DMS53 (cell line): ENCODE measurements at regions not wholly inside any gene's neighbourhood (a gene's known extent, or its start where the extent isn't known, plus 50 kb on each side); places are given as distances from the start of the nearest gene placed in this dataset.

ENCODE experiments used
- DNase-seq: peaks from one replicate; lab custom pipeline; 2025; lab: John Stamatoyannopoulos, UW

DNA sequence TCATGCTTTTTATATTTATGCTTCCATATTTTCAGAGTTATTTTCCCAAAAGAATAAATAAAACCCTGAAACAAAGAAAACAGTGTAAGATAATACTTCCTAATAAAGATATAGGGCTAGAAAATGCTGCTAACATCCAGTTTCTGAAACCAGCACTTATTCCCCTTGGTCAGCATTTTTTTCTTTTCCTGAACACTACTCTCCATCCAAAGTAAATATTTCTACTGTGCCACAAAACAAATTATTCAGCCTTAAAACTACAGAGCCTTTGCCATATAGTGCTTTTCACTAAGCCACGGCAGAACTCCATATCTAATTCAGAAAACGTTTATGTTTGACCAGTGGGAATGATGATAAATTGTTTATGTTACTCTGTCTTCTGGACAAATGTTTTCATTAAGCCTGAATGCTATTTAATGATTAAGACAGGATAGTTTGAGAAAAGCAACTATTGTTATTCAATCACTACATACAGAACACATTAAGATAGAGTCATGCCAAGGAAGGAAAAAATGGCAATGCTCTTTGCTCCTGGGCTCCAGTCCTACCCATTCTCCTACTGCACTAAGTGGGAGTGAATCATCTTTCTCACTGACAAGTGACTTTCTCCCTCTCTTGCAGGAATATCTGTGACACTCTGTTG is 723.9 kb downstream of the FAT4 start:
- peak; percentile 19 for DNase-seq

DNA sequence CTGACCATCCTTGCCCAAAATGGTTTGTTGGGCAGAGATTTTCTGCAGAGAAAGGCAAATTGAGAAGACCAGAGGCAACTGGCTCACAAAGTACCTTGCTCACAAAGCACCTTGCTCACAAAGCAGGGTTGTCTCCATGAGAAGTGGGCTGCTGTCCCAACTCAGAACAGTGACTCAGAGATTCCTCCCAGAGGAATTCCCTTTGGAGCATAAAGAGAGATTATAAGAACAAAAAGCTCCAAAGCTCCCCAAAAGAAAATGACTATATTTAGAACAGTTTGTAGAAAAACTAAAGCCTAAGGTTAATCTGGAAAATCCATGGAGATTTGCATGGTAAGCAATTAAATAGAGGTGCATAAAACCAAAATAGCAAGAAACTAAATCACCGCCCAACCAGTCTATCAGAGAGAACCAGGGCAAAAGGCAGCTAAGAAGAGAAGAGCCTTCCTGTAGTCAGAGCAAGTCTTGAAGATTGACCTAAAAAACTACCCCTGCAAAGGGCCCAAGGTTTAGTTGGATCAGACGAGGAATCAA is 731.4 kb downstream of the FAT4 start:
- DNase-seq: no peak

DNA sequence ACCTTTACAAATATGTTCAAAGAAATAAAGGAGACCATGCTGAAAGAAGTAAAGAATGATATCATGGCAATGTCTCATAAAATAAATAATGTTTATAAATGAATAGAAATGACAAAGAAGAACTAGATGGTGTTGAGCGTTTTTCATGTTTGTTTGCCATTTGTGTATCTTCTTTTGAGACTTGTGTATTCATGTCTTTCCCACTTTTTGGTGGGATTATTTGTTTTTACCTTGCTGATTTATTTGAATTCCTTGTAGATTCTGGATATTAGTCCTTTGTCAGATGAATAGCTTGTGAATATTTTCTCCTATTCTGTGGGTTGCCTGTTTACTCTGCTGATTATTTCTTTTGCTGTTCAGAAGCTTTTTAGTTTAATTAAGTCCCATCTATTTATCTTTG is 732.4 kb downstream of the FAT4 start:
- DNase-seq: no peak

DNA sequence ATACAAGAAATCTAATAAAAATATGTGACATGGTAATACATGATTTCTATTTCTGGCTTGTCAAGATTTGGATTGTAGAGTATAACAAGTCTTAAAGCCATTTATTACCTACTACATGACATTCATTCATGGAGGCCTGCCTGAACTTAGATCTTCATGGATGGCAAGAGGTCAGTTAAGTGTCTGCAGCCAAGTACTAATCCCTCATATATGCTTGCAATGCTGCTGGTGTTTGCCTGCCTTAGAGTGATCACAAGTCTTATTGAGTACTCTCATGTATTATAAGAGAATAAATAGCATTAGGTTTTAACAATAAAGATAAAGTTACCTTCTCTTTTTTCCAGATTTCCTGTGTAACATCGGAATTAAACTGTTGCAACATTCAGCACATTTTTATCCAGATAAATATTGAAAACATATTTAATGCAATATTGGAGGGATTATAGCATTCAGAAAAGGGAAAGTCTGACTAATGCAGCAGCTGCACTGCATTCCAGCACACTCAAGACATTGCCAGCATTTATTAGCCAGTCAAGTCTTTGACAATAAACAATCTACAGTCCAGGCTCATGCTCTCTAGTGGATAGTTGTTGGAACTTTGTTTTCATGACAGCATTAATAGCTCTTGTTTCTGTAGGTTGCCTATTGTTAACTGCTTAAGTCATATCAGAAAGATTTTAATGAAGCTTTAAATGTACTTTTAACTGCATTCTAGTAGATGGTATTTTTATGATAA is 737.1 kb downstream of the FAT4 start:
- DNase-seq: peak; percentile 10

DNA sequence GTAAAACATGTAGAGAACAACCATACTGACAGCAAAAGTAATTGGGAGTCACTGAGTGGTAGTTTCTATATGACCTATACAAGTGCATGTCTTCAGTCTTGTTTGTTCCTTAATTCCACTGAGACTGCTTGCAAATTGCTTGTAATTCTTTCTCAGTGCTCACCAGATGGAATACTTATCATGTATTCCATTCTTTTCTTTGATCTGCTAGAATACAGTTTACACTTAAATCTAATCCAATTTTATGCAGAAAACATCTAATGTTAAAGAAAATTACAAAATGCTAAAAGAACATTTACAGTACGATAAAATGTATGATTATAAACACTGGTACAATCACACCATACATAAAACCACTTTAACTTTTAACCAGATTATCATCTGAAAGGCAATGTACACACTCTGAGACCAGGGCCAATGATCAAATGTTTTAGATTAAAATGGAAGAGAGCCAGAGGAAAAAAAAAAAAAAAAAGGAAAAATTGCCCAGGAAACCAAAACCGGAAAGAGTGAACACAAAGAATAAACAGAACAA is 741.4 kb downstream of the FAT4 start:
- DNase-seq: no peak

DNA sequence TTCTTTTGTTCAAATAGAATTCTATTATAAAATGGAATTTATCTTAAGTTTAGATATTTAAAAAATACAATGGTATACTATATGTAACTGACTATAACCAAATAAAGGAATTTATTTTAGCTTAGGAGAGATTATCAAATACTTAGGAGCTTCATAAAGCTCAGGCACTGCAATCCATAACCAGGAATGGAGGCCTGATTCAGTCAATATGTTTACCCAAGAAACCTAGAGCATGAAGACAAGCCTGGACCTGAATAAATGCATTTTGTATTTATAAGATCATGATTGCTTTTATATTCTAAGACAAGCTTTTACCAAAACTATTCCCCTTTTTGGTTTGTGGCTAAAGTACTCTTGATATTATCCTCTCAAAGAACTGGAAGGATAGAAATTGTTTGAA is 742.6 kb downstream of the FAT4 start:
- no peak for DNase-seq

DNA sequence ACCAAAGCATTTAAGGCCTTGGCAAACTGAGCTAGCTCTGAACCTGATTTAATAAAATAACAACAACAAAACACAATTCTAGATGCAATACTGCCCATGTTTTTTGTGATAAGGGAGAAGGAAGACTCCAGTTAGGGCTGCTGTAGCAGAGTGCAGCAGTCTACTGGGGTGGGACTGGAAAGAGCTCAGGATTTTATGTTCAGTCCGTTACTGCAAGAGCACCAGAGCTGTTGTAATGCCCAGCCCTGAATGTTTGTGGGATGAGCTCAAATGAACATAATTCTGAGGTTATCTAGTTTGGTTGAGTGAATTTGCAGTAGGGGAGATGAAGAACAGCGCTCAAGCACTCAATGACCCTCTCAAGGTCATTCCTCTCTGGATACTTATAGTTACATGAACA is 743.8 kb downstream of the FAT4 start:
- no peak for DNase-seq

DNA sequence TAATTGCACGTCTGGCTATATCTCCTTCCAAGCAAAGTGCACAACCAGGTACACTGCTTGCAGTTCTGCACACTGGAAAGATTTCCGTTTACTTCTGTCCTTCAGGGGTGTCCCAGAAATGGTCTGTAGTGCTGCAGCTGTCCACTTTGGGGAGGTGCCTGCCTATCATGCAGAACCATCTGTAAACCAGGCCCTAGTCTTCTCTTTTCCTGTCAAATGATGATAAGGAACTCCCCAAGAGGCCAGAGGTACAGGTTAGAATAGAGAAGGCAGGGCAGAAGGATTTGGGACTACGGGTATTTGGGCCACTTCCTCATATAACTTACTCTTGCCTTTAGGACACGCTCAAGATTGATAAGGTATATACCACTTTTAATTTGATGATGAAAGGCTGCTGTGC is 746.9 kb downstream of the FAT4 start:
- DNase-seq: no peak

DNA sequence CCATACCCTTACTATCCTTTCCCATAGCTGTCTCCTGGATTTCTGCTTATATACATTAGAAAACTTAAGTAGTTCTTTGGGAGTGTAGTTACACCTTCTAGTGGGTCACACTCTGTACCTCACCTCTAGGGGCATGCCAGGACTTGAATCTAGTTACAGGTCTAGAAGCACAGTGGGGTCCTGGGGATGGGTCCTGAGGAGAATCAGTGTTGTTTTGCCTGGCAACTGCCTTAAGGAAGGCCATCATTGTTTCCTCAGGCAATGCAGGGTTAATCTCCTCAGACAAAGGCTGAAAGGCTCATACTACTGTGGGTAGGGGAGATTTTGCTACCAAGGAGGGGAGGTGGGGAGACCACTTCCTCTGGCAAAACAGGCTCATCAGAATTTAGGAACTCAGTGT is 750.3 kb downstream of the FAT4 start:
- DNase-seq: no peak

DNA sequence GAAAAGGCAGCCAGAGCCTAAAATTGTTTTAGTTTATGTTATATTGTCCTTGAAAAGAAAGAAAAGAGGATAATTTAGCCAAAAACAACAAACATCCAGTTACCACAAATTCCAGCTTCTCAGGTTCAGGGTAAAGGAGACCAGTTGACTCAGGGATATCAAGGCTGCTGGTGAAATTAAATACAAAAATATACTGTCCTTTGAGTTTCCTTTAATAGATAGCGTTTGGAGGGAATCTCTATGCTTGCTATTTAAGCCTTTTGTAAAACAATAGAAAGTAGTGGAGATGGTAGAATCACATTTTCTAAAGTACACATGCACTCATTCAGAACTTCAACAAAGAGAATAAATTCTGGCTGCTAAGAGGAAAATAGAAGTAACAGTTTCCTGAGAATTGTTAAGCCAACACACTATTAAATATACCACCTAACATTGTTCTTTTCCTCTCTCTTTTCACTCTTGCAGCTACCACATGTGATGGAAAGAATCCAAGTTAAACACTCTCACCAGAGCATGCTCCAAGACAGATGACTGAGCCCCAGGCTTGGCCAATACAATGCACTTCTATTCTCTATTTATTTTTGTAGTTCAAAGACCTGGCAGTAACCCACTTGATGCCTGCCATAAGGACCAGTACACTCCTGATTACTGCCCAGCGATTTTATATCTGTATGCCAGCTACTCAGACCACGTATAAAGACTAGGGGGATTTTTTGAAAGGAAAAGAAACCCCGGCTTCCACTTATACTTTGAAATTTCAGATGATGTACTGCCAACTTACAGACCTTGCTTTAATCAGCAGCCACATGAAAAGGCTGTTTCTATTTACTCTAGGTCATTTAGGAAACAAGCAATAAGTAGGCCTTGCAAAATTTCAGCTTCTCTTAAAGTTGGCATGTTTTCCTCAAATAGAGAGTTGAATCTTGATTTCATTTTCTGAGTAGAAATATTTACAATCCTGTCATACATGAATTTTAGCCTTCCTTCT is 756.9 kb downstream of the FAT4 start:
- DNase-seq: peak; percentile 85

DNA sequence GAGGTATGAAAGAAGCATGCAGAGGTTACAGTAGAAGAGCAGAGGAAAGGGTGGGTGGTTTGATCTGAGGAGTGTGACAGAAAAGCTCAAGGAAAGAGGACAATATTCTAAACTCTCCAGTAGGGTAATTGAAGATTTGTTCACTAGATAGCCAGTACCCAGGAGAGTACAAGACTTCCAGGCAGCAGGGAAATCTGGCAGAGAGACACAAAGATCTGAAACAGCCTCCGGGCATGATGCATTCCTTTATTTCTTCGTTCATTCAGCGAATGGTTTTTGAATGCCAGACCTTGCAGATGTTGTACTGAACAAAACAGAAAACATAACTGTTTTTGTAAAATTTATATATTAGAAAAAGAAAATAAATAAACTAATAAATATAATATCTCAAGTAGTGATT is 766.6 kb downstream of the FAT4 start:
- DNase-seq: no peak

DNA sequence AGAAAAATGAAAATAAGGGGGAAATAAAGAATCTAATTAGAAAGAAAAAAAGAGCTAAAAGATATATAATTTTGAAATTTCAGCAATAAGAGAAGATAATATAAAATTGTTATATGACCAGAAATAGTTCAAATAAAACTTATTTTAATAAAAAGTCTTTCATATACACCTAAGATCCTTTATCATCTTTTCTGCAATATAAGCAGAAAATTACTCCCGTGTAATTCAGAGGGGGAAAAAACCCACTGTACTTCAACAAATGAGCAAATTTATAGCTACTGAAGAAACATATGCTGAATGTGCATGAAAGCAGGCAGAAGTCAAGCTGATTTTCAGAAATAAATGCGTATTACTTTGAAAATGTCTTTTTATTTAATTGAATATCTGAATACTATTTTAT is 771.3 kb downstream of the FAT4 start:
- no peak for DNase-seq

DNA sequence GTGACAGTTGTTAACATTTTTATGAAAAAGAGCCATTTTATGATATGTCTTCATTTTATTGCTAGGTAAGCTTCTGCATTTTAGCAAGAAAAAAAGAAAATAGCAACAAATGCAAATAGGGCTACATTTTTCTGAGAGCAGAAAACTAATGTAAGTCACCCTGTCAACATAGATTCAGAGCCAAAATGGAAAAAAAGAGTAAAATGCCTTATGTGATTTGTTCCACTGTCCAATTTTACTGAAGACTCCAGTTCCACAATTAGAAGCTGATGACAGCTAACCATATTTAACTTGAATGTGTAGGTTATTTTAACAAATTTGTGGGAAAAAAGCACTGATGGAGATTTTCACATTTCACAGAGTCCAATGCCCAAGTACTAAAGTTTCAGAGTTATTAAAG is 772.3 kb downstream of the FAT4 start:
- DNase-seq: no peak

DNA sequence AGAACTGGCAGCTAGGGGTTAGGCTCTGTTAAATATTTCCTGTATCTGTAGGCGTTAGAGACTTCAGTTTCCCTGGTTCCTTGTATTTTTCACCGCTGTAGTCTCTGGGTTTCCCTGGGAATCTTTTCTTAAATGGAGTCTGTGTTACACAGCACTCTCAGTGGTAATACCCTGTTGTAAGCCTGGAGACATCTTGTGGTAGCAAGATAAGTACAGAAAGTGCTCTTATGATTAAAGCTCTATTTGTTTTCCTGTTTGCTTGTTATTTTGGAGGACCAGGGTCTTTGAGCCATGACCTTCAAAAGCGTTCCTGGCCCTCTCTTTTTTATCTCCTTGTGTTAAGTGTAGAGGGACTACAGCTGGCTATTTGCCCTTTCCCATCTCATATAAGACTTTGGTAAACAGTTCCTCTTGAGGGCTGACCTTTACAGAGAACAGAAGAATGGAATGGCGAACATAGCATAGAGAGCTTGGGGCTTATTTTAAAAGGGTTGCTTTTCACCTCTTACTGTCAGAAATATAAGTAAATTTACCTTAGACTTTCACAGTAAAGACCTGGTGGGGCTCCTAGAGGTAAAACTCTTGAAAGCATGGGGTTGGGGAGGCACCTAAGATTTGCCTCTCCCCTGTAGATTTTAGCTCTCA is 782.5 kb downstream of the FAT4 start:
- DNase-seq: peak; percentile 55

DNA sequence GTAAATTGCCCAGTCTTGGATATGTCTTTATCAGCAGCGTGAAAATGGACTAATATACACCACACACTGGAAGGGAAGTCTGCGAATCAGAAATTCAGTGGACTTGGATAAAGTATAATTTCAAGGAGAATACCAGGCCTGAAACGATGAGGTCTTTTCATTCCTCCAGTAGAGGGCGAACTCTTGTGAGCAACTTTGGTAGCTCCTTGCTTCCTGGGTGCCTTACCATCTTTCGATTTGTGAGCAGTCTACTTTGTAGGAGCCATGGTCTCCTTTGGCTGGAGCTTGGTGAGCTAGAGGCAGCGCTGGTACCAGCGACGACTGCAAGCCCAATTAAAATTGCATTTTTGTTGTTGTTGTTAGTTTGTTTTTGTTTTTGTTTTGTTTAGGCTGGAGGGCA is 791.9 kb downstream of the FAT4 start:
- peak; percentile 46 for DNase-seq

DNA sequence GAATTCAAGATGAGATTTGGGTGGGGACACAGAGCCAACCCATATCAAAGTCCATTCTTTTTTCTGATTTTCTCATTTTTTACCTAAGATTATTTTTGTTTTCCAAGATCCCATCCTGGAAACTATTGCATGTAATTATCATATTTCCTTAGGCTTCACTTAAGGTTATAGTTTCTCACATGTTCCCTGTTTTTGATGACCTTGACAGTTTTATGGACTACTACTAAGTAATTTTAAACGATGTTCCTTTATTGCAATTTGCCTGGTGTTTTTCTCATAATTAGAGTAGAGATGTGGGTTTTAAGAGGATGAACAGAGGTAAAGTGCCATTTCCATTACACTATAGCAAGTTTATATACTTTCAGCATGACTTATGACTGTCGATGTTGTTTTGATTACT is 795.1 kb downstream of the FAT4 start:
- no peak for DNase-seq

DNA sequence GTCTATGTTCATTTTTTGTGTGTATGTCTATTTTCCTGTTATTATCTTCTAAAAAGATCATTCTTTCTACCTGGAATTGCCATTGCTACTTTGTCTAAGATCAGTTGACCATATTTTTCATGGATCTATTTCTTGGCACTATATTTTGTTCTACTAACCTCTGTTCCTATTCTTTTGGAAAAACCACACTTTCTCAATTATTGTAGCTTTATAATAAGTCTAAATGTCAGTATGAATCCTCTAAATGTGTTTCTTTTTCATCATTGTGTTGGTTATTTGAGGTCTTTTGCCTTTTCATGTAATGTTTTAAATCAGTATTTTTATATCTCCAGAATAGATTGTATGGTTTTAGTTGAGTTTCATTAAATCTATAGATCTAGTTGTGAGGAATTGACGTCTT is 798.3 kb downstream of the FAT4 start:
- no peak for DNase-seq

DNA sequence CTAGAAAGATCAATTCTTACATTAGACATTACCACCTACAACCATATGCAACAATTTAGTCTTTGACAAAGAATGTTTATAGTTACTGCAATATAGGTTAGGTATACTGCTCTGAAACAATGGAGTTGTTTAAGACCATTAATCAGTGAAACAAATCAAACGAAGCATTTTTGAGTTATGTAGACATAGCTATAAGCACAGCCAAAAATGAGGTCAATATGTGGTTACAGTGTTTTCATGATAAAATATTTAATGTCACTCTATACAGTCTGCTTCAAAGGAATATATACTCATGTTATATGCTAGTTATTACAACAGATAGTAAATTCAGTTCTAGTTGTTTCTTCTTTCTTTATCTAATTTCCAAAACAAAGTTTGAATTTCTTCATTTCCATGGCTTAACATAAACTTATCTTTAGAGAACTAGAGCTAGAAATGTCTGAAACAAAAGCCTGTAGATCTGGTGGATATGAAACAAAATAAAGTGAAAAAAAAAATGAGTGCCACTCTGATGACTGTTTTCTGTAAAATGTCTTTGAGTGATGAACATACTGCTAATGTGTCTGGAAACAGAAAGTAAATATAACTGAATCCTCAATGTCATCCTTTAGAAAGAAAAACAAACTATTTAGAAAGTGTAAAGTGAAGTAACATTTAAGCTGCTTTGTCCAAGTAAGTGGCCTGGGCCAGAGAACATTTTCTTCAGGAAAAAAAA is 809.0 kb downstream of the FAT4 start:
- no peak for DNase-seq

DNA sequence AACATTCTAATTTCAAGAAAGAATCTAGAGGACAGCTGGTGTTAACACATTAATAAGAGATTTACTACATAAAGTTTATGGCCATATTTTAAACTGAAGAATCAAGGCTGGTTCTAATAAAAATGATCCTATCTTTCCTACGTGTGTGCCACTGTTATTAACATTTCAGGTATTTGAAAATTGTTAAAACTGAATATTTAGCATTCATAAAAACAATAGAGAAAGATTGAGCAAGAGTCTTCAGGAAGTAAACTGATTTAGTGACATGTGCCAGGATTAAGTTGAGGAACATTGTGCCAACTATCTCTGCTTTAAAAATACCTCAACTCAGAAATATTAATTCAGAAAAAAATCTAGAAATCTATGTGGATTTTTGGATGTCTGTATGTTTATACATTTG is 810.1 kb downstream of the FAT4 start:
- DNase-seq: no peak

DNA sequence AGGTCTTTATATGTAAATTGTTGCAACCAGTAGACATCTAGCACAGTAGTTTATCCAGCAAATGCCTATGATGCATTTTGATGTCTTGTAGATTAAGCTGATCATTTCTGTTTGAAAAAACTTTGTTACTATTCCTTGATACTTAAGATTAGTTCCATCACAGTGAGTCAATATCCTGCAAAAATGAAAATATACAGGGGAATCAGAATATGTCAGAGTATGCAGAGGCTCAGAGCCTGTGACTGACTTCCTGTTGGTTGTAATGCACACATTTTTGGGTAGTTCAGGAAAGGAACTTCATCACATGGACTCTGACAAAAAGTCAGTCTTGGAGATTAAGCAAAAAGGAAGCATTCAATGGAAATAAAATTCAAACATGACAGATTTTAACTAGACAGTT is 815.5 kb downstream of the FAT4 start:
- no peak for DNase-seq
